Activated CD4-positive, alpha-beta T cell treated with anti-CD3 and anti-CD28 coated beads, Interleukin-2, amount 10 ng/mL, durations not matched to agents 24 days and 14 days (primary cell): ENCODE measurements at regions not wholly inside any gene's neighbourhood (a gene's known extent, or its start where the extent isn't known, plus 50 kb on each side); places are given as distances from the start of the nearest gene placed in this dataset.

Experiments used
- DNase-seq: peaks from one replicate; pipeline ENCODE4 v3.0.0; 2022
- H3K27ac Mint-ChIP-seq: one replicate; pipeline ENCODE4 v1.8.0; 2022; ENCODE audit warnings: mild to moderate bottlenecking, mixed read lengths
- H3K27me3 Mint-ChIP-seq: one replicate; pipeline ENCODE4 v1.8.0; 2022; ENCODE audit warnings: mixed read lengths
- H3K36me3 Mint-ChIP-seq: one replicate; pipeline ENCODE4 v1.8.0; 2022; ENCODE audit warnings: low read depth, mild to moderate bottlenecking, mixed read lengths
- H3K4me1 Mint-ChIP-seq: one replicate; pipeline ENCODE4 v1.8.0; 2021; ENCODE audit warnings: mixed read lengths
- H3K4me3 Mint-ChIP-seq: one replicate; pipeline ENCODE4 v1.8.0; 2022; ENCODE audit warnings: mild to moderate bottlenecking, moderate library complexity, mixed read lengths
- H3K9me3 Mint-ChIP-seq: one replicate; pipeline ENCODE4 v1.8.0; 2021; ENCODE audit warnings: mixed read lengths
- intact Hi-C: fragments of 100-400 bp; cut with micrococcal nuclease; formaldehyde crosslinking; loops from one replicate; pipeline ENCODE4 v1.15.1; 2023

DNA sequence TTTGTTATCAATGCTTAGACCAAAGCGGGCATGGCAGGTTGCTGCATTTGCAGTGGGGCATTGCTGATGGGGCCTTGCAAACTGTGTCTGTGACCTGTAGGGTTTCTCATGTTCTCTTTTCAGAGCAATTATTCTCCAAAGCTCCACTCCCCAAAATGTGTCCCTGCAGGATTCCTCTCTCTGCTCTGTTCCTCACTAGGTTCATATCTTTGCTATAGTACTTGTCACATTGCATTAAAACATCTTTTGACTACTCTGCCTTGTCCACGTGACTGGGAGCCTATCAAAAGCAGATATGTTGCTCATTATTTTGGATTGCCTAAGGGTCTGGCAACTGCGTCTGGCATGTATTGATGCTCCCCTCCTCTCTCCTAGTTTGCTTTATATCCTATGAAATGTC is 177.7 kb upstream of the MID1 start:
- no peak overlapping the region for H3K4me3 Mint-ChIP-seq
- no peak for DNase-seq
- intact Hi-C loops = no loop called here
- no peak overlapping the region for H3K27ac Mint-ChIP-seq
- H3K4me1 Mint-ChIP-seq = no peaks in the 10 kb centered on the region
- no peaks in the 10 kb centered on the region for H3K27me3 Mint-ChIP-seq
- no peaks in the 10 kb centered on the region for H3K36me3 Mint-ChIP-seq
- no peaks in the 10 kb centered on the region for H3K9me3 Mint-ChIP-seq

DNA sequence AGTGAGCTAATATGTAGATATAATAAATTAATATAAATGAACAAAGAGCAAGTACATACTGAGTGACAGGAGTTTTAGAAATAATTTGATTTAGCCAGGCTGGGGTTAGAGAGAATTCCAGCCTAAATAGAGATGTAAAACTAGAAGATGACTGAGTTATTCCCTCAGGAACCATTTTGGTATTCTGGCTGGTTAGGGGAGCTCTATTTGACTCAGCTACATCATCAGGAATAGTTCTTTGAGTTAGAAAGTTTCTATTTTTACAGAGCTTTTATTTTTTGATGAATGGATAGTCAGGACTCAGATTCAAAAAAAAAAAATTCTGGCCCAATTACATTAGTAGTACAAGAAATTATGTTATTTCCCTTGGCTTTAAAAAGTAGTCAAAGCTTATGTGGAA is 180.4 kb upstream of the MID1 start:
- H3K4me3 Mint-ChIP-seq = no peak overlapping the region

DNA sequence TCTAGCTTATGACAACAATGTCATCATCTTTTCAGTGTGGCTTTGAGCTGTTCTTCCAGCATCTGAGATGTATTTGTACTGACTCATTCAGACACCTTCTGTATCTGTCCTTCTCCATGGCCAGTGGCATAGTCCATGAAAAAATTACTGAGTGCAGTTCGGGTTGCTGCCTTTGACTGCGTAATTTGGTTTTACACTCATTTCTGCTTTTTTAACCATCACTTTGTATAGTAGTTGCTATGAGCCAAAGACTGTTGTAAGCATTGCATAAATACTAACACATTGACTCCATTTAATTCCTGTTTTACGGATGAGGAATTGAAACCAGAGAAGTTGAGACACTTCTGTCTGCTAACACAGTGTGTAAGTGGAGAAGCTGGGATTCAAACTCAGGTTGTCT is 190.7 kb upstream of the MID1 start:
- Mint-ChIP-seq H3K36me3 (no peaks in the 10 kb centered on the region), H3K4me3 (no peak overlapping the region), H3K9me3 (no peaks in the 10 kb centered on the region), H3K27me3 (no peaks in the 10 kb centered on the region), H3K27ac (no peak overlapping the region), H3K4me1 (no peaks in the 10 kb centered on the region)
- intact Hi-C loops = no loop called here
- no peak for DNase-seq

More for the DNA sequence above, 180.4 kb upstream of the MID1 start:
- no peak overlapping the region for H3K27ac Mint-ChIP-seq
- H3K27me3 Mint-ChIP-seq = no peaks in the 10 kb centered on the region
- no peaks in the 10 kb centered on the region for H3K9me3 Mint-ChIP-seq
- no peak for DNase-seq
- H3K4me1 Mint-ChIP-seq = no peaks in the 10 kb centered on the region
- H3K36me3 Mint-ChIP-seq = no peaks in the 10 kb centered on the region
- intact Hi-C loops = no loop called here

DNA sequence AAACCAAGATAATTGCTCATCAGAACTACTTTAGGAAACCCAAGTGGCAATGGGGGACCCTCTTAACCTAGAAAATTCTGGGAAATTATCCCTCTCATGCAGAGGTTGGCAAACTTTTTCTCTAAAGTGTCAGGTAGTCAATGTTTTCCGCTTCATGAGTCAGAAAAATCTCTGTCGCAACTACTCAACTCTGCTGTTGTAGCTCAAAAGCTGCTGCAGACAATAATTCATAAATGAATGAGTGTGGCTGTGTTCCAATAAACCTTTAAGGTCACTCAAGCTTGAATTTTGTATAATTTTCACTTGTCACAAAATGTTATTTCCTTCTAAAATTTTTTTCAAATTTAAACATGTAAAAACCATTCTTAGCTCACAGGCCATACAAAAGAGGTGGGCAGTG is 193.4 kb upstream of the MID1 start:
- no peak overlapping the region for H3K27ac Mint-ChIP-seq
- H3K27me3 Mint-ChIP-seq = no peaks in the 10 kb centered on the region
- no peaks in the 10 kb centered on the region for H3K36me3 Mint-ChIP-seq
- no peaks in the 10 kb centered on the region for H3K4me1 Mint-ChIP-seq
- intact Hi-C loops = no loop called here
- H3K4me3 Mint-ChIP-seq = no peak overlapping the region
- no peaks in the 10 kb centered on the region for H3K9me3 Mint-ChIP-seq
- DNase-seq = no peak

DNA sequence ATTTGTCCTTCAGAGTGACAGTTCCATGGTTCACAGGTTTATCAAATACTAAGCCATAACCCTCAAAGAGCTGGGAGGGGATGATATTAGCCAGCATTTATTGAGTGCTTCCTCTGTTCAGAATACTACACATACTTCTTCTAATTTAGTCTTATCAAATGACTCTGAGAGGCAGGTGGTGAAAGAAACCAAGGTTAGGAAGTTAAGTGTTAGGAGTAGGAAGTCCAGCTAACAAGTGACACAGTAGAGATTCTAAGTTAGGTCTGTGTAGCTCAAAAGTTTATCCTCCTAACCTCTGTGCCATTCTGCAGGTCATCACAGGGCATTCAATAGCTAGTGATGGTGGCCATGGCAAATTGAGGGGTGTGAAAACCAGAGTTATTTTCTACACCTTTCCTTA is 198.3 kb upstream of the MID1 start:
- intact Hi-C loops = no loop called here
- Mint-ChIP-seq H3K36me3 (no peaks in the 10 kb centered on the region), H3K4me1 (no peaks in the 10 kb centered on the region), H3K27me3 (no peaks in the 10 kb centered on the region), H3K27ac (no peak overlapping the region), H3K4me3 (no peak overlapping the region), H3K9me3 (no peaks in the 10 kb centered on the region)
- DNase-seq = no peak

DNA sequence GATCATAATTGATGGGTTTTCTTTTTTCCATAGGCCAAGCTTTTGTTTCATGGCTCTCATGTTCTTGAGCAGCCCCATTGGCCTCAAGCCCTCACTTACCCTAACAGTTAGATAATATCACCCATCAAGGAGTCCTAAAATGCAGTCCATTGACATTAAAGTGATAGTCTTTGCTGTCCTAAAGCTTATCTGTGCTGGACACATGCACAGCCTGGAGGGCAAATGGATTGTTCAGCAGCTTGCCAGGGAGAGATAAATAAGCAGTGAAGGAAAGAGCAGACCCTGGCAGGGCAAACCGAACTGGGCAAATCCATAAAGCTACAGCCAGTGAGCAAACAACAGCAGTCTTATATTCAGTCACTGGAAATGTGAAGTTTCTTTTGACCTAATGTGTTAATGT is 199.6 kb upstream of the MID1 start:
- intact Hi-C loops = no loop called here
- H3K27ac Mint-ChIP-seq = no peak overlapping the region

DNA sequence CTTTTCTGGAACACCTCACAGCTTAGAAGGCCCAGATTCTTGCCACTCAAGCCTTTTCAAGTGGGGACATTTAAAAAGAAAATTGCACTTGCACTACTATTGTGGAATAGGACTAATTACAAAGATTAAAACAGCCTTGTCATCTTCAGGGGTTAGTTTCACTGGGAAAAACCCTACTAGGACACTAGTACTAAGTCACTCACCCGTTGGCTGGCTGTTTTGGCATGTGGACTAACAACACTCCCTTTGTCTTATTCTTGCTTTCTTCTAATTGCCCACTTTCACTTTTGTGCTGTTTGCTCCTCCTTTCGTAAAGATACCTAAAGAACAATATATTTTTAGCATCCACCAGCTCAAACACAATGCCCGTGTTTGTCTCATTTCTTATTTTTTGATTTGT is 200.9 kb upstream of the MID1 start:
- H3K4me3 Mint-ChIP-seq = no peak overlapping the region
- H3K4me1 Mint-ChIP-seq = no peaks in the 10 kb centered on the region
- no peak overlapping the region for H3K27ac Mint-ChIP-seq

More for the DNA sequence above, 199.6 kb upstream of the MID1 start:
- no peaks in the 10 kb centered on the region for H3K27me3 Mint-ChIP-seq
- no peaks in the 10 kb centered on the region for H3K36me3 Mint-ChIP-seq
- DNase-seq = no peak
- H3K4me1 Mint-ChIP-seq = no peaks in the 10 kb centered on the region
- H3K9me3 Mint-ChIP-seq = no peaks in the 10 kb centered on the region
- no peak overlapping the region for H3K4me3 Mint-ChIP-seq

DNA sequence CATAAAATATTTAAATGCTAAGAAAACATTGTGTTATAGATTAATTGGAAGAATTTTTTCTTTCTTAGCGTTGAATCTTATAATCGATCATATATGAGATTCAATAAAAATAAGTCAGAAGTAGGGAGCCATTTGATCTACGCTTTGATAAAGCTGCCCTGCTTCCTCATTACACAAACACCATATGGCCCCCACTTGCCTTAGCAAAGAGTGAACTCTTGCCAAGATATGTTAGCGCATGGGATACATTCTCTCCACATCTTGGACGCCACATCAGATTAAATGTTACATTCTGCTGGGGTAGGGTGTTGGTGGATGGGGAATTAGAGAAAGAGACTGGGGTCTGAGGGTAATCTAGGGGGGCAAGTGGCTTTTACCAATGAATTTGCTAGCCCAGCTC is 207.7 kb upstream of the MID1 start:
- Mint-ChIP-seq H3K4me3 (no peak overlapping the region), H3K27me3 (no peaks in the 10 kb centered on the region), H3K36me3 (no peaks in the 10 kb centered on the region), H3K27ac (no peak overlapping the region), H3K9me3 (no peaks in the 10 kb centered on the region), H3K4me1 (no peaks in the 10 kb centered on the region)
- DNase-seq = no peak
- intact Hi-C loops = no loop called here

More for the DNA sequence above, 200.9 kb upstream of the MID1 start:
- DNase-seq = no peak
- Mint-ChIP-seq H3K27me3 (no peaks in the 10 kb centered on the region), H3K9me3 (no peaks in the 10 kb centered on the region), H3K36me3 (no peaks in the 10 kb centered on the region)
- intact Hi-C loops = no loop called here

DNA sequence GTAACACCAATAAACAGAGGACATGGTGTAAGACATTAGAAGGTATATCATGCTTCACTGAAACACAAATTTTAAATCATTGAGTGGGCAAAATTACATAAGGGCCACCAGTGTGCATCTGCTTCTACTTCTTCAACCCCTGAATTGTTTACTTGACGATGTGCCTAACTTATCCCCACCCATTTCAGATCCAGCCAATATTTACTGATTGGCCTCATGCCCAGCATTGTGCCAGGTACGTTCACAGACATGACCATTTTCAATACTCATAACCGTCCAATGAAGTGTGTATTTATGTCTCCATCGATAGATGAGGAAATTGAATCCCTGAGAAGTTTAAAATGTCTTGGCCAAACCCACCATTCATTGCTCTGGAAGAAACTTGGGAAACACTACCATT is 208.3 kb upstream of the MID1 start:
- Mint-ChIP-seq H3K27ac (no peak overlapping the region), H3K4me3 (no peak overlapping the region), H3K27me3 (no peaks in the 10 kb centered on the region), H3K36me3 (no peaks in the 10 kb centered on the region), H3K9me3 (no peaks in the 10 kb centered on the region), H3K4me1 (no peaks in the 10 kb centered on the region)
- DNase-seq = no peak
- intact Hi-C loops = no loop called here

DNA sequence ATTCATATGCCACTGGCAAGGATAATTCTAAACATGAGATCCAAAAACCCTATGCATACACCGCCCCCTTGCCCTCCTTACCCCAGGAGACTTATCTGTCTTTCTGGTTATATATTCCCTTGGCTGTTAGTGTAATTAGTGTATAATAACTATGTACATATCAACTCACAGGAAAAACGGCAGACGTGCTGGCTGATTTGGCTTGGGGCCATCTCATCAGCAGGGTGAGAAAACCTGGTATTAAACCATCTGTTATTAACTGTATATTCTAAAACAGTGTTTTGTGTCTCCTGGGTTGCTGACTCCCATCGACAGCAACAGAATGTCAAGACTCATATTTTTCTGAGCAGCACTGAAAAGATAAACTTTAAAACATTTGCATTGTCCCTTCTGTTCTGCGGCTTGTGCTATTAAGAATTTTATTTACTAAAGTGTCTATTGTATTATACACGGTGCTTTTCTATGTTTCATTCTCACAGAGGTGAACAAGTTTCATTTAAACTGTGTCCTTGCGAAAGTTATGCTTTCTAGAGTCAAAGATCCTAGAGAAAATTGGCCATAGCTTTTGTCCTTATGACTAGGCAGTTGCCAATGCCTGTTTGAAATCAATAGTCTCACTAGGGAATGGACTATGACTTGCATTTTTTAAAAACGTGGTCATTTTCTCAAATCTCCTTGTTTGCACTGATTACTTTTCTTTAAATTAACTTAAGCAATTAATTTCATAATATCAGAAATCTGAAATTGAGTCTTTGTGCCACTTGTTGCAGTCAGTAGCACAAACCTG is 211.5 kb upstream of the MID1 start:
- Mint-ChIP-seq H3K4me3 (no peak overlapping the region), H3K27me3 (no peaks in the 10 kb centered on the region), H3K36me3 (no peaks in the 10 kb centered on the region), H3K9me3 (no peaks in the 10 kb centered on the region), H3K27ac (no peak overlapping the region), H3K4me1 (no peaks in the 10 kb centered on the region)
- intact Hi-C loops = no loop called here
- no peak for DNase-seq

DNA sequence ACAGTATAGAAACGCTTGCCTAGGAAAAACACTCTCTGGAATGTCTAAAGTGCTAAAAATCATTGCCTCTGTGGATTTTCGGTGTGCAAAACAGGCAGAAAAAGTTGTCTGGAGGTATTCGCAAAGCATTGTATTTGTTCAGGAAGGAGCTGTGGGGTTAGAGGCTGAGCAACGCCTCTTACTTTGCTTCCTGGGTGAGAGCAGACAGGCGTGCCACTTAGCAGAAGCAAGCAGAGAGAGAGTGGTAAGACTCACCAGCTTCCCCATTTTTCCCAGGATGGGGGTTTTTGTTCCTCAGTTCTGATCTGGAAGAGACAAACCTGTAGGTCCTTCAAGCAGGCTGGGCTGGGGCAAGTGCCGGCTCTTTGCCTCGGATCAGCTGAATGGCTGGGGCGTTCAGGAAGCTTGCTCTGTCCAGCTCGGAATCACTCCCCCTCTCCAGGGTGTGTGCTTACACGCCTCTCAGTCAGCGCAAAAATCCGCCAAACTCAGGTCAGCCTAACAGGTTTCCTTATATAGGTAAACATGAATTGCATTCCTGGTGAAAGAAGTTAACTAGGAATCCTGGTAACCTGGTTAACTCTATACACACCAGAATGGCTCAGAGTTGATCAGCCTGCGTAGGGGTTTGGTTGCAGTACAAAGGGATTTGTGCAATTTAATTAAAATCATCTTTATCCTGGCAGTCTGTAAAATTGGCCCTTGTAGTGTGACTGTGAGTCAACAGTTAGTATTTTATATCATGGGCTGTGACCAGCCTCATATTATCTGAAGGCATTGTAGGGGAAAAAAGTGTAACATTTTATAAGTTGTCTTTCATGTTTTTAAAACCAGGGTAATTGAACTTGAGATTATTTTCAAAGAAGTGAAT is 213.1 kb upstream of the MID1 start:
- no peaks in the 10 kb centered on the region for H3K9me3 Mint-ChIP-seq
- H3K4me3 Mint-ChIP-seq = no peak overlapping the region
- no peaks in the 10 kb centered on the region for H3K36me3 Mint-ChIP-seq
- H3K27me3 Mint-ChIP-seq = no peaks in the 10 kb centered on the region
- no peak for DNase-seq
- no peaks in the 10 kb centered on the region for H3K4me1 Mint-ChIP-seq
- intact Hi-C loops = no loop called here
- H3K27ac Mint-ChIP-seq = no peak overlapping the region

DNA sequence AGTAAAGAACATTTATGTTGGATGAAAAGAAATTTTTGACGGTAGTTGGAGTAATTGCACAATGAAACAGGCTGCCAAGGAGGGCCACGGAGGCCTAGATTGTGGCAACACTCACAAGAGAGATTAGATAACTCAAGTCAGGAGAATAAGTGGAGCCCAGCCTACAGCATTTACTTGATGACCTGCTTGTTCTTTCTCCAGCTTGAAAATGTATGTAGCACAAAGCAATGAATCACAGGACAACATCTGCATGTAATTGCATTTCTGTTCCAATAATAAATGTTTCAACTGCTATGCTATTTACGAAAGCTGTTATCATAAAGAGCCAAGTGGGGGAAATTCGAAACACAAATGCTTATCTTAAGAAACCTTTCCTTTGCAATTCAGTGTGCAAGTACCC is 221.2 kb upstream of the MID1 start:
- no peaks in the 10 kb centered on the region for H3K27me3 Mint-ChIP-seq
- H3K27ac Mint-ChIP-seq = no peak overlapping the region
- no peaks in the 10 kb centered on the region for H3K36me3 Mint-ChIP-seq
- no peaks in the 10 kb centered on the region for H3K4me1 Mint-ChIP-seq
- intact Hi-C loops = no loop called here
- H3K4me3 Mint-ChIP-seq = no peak overlapping the region
- no peaks in the 10 kb centered on the region for H3K9me3 Mint-ChIP-seq
- DNase-seq = no peak

DNA sequence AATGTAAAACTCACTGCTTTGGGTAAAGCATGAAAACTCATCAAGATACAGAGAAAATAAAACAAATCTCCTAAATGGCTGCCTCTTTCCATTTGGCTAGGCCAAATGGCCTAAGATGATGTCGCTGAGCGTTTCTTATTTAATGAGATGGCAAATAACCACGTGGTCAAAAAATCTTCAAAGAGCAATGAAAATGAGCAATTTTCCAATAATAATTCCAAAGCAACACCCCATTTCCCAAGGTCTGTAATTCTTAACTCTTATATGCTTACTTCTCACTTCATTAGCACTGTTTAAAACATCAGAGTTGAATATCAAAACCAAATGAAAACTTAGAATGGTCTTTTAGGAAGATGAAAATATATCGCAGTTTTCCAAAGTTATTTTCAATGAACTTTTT is 222.3 kb upstream of the MID1 start:
- Mint-ChIP-seq H3K36me3 (no peaks in the 10 kb centered on the region), H3K4me1 (no peaks in the 10 kb centered on the region), H3K4me3 (no peak overlapping the region), H3K9me3 (no peaks in the 10 kb centered on the region), H3K27me3 (no peaks in the 10 kb centered on the region), H3K27ac (no peak overlapping the region)
- DNase-seq = no peak
- intact Hi-C loops = no loop called here

DNA sequence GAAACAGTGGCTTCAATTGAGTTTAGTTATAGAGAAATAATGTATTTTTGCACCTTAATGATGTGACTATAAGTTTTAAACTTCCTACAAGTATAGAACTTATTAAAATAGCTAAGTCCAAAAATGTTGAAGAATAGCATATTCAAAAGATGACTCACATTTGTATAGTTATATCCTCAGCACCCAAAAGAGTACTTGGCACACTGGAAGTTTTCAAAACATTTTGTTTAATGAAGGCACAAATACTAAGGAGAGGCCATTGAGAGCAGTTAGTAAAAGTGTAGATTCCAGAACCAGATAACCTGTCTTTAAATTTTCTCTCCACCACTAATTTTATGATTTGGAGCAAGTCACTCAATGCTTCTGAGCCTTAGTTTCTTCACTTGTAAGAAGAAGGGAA is 226.9 kb upstream of the MID1 start:
- no peak for DNase-seq
- H3K27me3 Mint-ChIP-seq = no peaks in the 10 kb centered on the region
- no peaks in the 10 kb centered on the region for H3K9me3 Mint-ChIP-seq
- H3K27ac Mint-ChIP-seq = no peak overlapping the region
- no peak overlapping the region for H3K4me3 Mint-ChIP-seq
- H3K4me1 Mint-ChIP-seq = no peaks in the 10 kb centered on the region
- H3K36me3 Mint-ChIP-seq = no peaks in the 10 kb centered on the region
- intact Hi-C loops = no loop called here
